Cardiac fibroblast (primary cell): ENCODE measurements at regions not wholly inside any gene's neighbourhood (a gene's known extent, or its start where the extent isn't known, plus 50 kb on each side); places are given as distances from the start of the nearest gene placed in this dataset.

Experiments
- DNase-seq, 2 donors: peaks; one replicate each; pipeline versions ENCODE4 v3.0.0 to v3.0.0-alpha.2; 2010; ENCODE audit warnings: low read depth in 2 of 2
- H3K4me3 ChIP-seq, 2 donors: replicated peaks in 1 of 2; 1 replicate in 1 of 2; 2 replicates in 1 of 2; pipeline ENCODE4 v1.5.1; 2011; ENCODE audit warnings: low read depth in 2 of 2, low read length in 2 of 2, mild to moderate bottlenecking in 2 of 2, moderate library complexity in 1 of 2
- CTCF ChIP-seq: IDR thresholded peaks from one replicate; pipeline ENCODE4 v1.5.1; 2011; ENCODE audit warnings: low read depth, mild to moderate bottlenecking, low read length, inconsistent platforms

GRCh38 chr3:168165390-168166269, 69.9 kb upstream of the GOLIM4 start:
- no peak overlapping the region for H3K4me3 ChIP-seq
- TF ChIP-seq CTCF, result peak; percentile 62
- DNase-seq, result peak; percentile 85 to 88

GRCh38 chr3:168162172-168162571, 66.4 kb upstream of the GOLIM4 start:
- H3K4me3 ChIP-seq, result no peak overlapping the region
- peak; percentile 12 to 33 for DNase-seq
- TF ChIP-seq CTCF, result no peak

- no peak for DNase-seq
- no peak for TF ChIP-seq CTCF
- no peak overlapping the region for H3K4me3 ChIP-seq
Measured at GRCh38 chr3:168161696-168162095, 66.0 kb upstream of the GOLIM4 start.

- H3K4me3 ChIP-seq, result no peak overlapping the region
- DNase-seq, result no peak
- no peak for TF ChIP-seq CTCF
Measured at GRCh38 chr3:168157903-168158302, 62.2 kb upstream of the GOLIM4 start.

- H3K4me3 ChIP-seq, result no peak overlapping the region
- no peak for TF ChIP-seq CTCF
- no peak for DNase-seq
Measured at GRCh38 chr3:168157099-168157700, 61.5 kb upstream of the GOLIM4 start.

GRCh38 chr3:168156479-168156878, 60.8 kb upstream of the GOLIM4 start:
- H3K4me3 ChIP-seq, result no peak overlapping the region
- no peak for TF ChIP-seq CTCF
- DNase-seq, result no peak
